ENCODE measurements at regions not wholly inside any gene's neighbourhood (a gene's known extent, or its start where the extent isn't known, plus 50 kb on each side); places are given as distances from the start of the nearest gene placed in this dataset.
"Not testable (repeated sequence)": the region's sequence is repeated elsewhere in the genome, so short reads cannot be mapped to it uniquely, and the experiment has no call there.

GRCh38 chr1:24250791-24251190 is 63.7 kb upstream of the IFNLR1 start:
- no peak overlapping the region for H3K4me3 ChIP-seq (ENCODE audit: control insufficient read depth, low read depth, low read length)
- TF ChIP-seq CTCF (conservative IDR thresholded peaks at IDR 0.05; ENCODE audit: control insufficient read depth, insufficient read depth, low read depth, low read length): no peak
- no peak for DNase-seq (ENCODE audit: low read depth)

- H3K4me3 ChIP-seq (ENCODE audit: control insufficient read depth, low read depth, low read length): no peak overlapping the region
- DNase-seq (ENCODE audit: low read depth): no peak
- TF ChIP-seq CTCF (conservative IDR thresholded peaks at IDR 0.05; ENCODE audit: control insufficient read depth, insufficient read depth, low read depth, low read length): no peak
Observed at GRCh38 chr1:24250224-24250623, 63.1 kb upstream of the IFNLR1 start.

- no peak overlapping the region for H3K4me3 ChIP-seq (ENCODE audit: control insufficient read depth, low read depth, low read length)
- TF ChIP-seq CTCF (conservative IDR thresholded peaks at IDR 0.05; ENCODE audit: control insufficient read depth, insufficient read depth, low read depth, low read length): no peak
- DNase-seq (ENCODE audit: low read depth): no peak
Observed at GRCh38 chr1:24248859-24249258, 61.8 kb upstream of the IFNLR1 start.

GRCh38 chr1:24247337-24247736 is 60.2 kb upstream of the IFNLR1 start:
- not testable (repeated sequence) for DNase-seq (ENCODE audit: low read depth); H3K4me3 ChIP-seq (ENCODE audit: control insufficient read depth, low read depth, low read length)

GRCh38 chr1:24244519-24245268 is 57.6 kb upstream of the IFNLR1 start:
- no peak overlapping the region for H3K4me3 ChIP-seq (ENCODE audit: control insufficient read depth, low read depth, low read length)
- no peak for DNase-seq (ENCODE audit: low read depth)
- no peak for TF ChIP-seq CTCF (conservative IDR thresholded peaks at IDR 0.05; ENCODE audit: control insufficient read depth, insufficient read depth, low read depth, low read length)

- no peak for TF ChIP-seq CTCF (conservative IDR thresholded peaks at IDR 0.05; ENCODE audit: control insufficient read depth, insufficient read depth, low read depth, low read length)
- H3K4me3 ChIP-seq (ENCODE audit: control insufficient read depth, low read depth, low read length): no peak overlapping the region
- DNase-seq (ENCODE audit: low read depth): no peak
Observed at GRCh38 chr1:24237750-24238395, 50.8 kb upstream of the IFNLR1 start.

GRCh38 chr1:24236789-24237371 is 49.8 kb upstream of the IFNLR1 start:
- H3K4me3 ChIP-seq (ENCODE audit: control insufficient read depth, low read depth, low read length): no peak overlapping the region
- peak; percentile 85 for DNase-seq (ENCODE audit: low read depth)
- no peak for TF ChIP-seq CTCF (conservative IDR thresholded peaks at IDR 0.05; ENCODE audit: control insufficient read depth, insufficient read depth, low read depth, low read length)
